ENCODE measurements at regions not wholly inside any gene's neighbourhood (a gene's known extent, or its start where the extent isn't known, plus 50 kb on each side); places are given as distances from the start of the nearest gene placed in this dataset.

DNA sequence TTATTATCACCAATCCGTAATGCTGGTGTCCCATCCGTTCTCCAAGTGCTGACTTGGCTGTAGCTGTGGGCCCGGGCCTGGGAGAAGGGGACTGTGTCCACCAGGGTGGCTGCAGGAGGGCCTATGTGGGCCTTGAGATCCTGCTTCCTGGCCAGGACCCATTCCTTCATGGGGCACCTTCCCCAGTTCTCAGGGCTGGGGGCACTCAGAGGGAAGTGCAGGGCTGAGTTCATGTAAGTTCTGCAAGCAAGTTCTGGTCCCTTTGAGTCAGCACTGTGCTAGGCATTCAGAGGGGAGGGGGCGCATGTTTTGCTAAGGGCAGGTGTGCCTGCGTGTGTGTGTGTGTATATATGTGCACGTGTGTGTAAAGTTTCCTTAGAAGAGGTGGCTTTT, 94.0 kb downstream of the GLI2 start:
- no peak for DNase-seq

DNA sequence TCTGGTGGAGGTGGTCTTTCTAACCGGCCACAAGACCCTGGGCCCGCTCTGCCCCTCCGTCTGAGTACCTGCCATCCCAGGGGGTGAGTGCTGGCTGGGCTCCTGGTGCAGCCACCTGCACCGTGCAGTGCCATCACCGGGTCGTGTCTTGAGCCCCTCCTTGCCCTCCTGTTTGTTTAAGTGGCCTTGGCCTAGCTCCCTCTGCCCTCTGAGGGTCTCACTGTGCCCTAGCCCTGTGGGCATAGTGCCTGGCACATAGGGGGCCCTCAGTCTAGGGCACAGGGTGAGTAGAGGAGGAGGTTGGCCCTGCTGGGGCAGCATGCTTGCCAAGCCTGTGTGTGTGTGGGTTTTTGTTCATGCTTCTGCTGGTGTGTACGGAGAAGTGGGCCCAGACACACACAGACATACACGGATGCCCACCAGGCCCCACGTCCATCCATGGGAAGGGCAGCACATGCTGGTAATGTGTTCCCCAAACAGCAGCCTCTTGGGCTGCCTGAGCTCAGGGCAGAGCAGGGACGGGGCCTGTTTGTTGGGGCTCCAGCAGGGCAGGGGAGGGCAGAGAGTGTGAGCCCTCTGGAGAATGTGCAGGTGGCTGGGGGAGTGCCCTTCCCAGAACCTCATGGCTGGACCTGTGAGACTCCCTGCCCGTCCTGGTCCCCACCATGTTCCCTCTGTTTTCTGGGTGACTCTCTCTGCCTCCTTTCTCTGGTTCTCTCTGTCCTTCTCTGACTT, 94.6 kb downstream of the GLI2 start:
- DNase-seq = no peak

DNA sequence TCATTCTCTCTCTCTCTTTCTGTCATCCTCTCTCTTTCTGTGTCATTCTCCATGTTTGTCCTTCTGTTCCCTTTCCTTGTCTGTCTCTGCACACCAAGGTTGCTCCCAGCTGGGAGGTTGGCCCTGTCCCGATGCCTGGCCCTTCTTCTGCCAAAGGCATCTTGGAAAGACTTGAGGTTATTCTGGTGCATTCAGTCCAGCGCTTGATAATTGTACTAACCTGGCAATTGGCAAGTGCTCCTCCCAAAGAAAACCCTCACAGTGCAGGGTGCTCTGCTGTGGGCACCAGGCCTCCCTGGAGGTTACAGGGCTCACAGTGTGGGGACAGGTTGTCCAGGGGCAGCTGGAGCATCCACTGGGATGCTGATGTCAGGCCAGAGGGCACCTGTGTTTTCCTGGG, 95.4 kb downstream of the GLI2 start:
- no peak for DNase-seq

DNA sequence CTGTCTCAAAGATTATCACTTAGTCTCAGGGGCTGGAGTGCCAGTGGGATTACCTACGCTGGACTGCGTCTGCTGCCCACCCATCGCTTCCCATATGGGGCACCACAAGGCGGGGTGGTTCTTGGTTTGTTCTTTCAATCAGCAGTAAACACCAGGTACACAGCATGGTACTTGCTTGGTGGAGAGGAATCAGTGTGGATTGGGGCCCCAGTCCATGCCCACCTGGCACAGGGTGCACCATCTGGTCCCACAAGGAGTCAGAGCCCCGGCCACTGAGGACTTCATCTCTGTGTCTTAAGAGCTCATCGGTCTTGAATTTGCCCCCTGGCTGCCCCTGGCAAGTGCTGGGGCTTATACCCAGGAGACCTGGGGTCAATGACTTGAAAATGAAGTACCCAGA, 96.2 kb downstream of the GLI2 start:
- no peak for DNase-seq

DNA sequence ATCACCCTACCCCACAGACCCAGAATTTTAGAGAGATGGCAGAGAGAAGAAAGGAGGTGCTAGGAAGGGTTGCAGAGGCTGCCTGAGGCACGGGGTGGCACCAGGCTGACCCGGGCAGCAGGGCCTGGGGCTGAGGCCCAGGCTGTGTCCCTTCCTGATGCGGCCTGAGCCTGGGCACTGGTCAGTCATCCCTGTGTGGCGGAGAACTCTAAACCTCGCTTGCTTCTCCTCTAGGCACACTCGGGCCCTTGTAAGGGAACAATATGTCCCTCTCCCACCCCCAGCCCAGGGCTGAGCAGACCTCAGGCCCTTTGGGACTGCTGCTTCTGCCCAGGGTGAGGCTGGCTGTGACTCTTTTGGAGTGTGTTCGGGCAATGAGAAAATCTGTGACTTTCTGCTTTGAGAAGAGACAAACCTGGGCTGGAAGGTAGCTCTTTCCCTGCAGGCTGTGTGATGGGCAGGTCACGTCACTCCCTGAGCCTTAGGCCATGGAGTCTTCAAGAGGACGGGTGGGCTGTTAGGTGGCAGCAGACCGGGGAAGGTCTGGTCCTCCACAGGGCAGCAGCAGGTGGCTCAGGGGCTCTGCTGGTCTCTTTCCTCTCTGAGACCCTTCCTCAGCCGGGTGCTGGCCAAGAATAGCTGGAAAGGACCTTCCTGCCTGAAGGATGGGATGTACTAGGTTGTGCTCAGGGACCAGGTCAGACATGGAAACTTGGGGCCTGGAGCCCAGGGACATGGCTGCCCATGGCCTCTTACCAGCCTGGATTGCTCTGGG, 96.8 kb downstream of the GLI2 start:
- no peak for DNase-seq

DNA sequence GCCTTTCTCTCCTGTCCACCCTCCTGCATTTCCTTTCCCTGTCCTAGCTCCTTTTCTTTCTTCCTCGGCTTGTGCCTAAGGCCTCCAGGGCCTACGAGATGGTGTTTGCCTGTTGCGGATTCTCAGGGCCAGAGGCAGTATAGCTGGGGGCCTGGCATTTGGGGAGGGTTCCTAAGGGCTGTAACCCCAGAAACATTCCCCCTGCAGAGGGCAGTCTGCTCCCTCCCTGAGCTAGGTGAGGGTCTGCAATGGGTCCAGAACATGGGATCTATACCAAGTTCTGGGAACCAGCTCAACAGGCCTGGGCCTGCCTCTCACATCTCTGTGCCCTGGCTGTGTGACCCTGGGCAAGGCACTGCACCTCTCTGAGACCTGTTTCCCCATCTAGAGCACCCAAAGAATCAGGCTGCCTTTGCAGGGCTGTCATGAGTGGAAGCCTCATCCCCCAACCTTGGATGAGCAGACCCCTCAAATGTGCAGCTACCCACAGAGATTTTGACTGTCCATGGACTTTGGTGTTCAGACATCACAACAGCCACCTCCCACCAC, 97.5 kb downstream of the GLI2 start:
- no peak for DNase-seq

- no peak for DNase-seq
Observed at GRCh38 chr2:120834206-120834605, 98.5 kb downstream of the GLI2 start.

- DNase-seq = no peak
Observed at GRCh38 chr2:120836281-120836680, 100.6 kb downstream of the GLI2 start.

GRCh38 chr2:120840795-120841487, 105.3 kb downstream of the GLI2 start:
- no peak for DNase-seq

DNA sequence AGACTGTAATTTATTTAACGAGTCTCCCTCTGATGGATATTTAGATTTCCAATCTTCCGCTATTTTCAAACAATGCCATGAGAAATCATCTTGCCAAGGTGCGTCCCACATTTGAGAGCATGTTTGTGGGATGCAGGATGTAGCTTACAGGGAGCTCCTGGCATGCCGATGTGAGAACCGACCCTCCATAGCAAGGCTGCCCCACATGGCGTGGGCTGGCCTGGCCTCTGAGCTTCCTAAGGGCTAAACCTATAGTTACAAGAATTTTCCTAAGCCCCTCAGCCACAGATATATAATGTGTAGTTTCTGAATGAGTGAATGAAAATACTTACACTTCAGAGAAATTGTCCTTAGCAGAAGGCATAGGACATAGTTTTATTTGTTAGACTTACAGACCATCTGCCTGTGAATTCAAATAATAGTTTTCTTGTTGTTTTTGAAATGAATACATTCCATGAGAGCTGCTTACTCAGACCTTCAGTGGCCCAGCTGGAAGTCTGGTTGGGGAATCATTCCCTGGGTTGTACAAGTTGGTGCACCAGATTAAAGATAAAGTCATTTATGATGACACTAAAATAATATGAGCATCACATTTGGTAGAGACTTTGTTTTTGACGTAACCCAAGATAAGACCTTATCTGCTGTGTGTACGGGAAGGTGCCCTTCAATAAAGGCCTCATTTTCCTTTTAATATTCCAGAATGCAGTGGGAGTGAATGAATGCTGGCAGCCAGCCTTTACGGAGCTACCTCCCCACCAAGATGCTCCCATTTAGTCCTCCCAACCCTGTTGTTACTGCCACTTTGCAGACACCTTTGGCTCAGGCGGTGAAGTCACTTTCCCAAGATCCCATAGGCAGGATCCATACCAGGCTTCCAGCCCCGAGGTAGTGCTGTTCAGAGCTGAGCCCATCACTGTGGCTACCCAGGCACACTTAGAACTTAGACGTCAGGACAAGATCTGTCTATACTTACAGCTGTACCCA, 107.1 kb downstream of the GLI2 start:
- no peak for DNase-seq

DNA sequence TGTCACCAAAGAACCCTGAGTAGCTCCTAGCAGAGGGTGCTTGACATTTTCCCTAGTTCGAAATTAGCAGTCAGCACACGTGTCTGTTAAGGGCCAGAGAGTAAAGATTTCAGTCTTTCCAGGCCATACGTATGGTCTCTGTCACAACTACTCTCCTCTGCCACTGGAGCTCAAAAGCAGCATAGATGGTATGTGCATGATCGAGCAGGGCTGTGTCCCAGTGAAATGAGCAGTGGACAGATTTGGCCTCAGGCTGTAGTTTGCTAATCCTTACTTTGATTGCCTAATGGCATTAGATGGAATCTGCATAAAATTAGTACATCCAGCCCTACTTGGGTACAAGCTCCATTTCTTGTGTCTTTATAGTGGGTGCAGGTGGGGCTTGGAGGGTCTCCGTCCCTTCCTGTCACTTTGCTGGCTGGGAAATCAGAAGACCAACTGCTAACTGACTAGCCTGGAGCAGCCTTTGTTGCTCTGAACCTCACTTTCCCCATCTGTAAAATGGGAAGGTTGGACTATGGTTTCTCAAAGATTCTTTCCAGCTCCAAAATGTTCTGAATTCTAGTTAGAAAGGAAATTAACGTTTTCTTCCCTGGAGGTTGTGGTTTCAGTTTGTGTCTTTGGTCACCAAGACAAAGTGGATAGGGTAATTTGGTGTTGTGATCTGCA, 108.5 kb downstream of the GLI2 start:
- no peak for DNase-seq

DNA sequence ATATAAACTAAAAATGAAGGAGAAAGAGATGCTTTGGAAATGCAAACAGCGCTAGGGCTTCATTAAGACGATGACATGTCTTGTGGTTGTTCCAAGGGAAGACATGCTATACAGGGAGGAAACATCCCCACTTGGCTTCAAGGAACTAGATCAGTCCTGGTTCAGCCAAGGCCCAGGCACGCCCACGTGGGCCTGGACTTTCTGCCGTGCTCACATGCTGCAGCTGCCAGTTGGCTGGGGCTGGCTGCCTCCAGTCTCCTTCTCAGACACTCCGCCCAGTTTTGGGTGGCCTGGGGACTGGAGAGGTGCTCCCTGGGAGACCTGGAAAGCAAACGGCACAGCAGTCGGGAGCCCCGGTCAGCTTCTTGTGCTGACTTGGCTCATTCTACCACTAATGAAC, 109.6 kb downstream of the GLI2 start:
- no peak for DNase-seq

- no peak for DNase-seq
Observed at GRCh38 chr2:120846406-120847095, 110.9 kb downstream of the GLI2 start.

DNA sequence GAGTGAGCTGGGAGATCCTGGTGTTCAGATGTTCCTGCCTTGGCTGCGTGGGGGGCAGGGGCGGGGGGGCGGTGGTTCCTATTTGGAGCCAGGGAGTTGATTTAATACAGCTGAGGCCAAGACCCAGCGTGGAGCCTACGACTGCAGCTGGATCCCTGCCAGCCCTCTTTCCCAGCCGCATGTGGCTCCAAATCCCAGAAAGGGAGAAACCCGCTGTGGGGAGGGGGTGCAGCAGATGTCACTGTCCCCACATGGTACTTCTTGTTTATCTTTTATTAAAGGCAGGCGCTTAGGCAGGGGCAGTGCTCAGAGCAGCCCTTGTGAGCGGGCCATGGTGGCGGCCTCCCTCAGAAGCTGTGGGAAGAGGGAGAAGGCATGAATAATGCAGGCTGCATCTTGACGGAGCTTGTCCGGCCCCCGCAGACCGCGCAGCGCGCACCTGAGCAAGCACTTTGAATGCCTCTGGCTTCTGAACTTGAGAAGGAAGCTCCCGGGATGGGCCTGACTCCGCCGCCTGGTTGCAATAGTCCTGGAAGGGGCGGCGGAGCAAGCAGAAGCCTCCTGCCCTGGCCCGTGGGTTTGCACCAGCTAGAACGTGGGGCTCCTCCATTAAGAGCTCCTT, 112.1 kb downstream of the GLI2 start:
- DNase-seq = no peak

- no peak for DNase-seq
Observed at GRCh38 chr2:120849278-120849677, 113.6 kb downstream of the GLI2 start.

DNA sequence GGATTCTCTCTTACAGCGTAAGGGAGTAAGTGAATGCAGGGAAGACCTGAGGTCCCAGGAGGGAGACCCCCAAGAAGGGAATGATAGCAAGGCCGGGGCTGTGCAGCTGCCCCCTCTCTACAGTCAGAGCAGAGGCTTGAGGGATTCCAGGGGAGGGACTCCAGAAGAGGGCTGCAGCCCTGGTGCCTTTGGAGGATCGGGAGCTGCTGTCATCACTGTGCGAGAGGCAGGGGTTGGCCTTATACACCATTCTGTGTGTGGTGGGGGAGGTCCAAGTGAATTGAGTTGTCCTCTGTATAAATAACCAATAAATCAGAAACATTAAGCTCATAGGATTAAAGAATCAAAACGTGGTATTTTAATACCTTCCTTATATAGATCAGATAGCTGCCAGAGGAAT, 114.9 kb downstream of the GLI2 start:
- DNase-seq = no peak

- no peak for DNase-seq
Observed at GRCh38 chr2:120851116-120851773, 115.6 kb downstream of the GLI2 start.

DNA sequence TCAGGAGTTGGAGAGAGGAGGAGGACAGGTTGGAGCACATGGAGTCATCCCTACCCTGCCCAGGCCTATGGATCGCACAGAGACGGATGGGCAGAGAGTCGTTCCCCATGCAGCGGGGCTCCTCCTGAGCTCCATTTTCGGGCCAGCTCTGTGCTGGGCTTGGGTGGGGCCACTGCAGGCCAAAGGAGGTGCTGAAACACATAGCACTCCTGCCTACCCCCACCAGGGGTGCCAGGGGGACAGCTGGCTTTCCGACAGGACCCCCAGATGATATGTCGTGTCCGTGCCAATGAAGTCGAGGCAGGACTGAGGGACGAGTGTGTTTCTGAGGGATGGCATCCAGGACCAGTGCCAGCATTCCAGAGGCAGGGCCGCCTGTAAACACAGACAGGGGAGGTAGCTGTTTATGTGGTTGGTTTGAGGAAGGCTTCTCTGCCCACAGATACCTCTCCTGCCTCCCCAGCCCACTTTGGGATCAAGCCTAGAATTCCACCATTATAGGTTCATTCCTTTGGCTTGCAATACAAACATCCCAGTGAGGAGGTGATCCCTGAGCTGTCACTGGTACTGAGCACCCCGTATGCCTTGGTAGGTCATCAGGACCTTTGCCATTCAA, 116.6 kb downstream of the GLI2 start:
- no peak for DNase-seq

GRCh38 chr2:120853306-120854013, 117.8 kb downstream of the GLI2 start:
- DNase-seq = no peak

Measured in T-helper 2 cell (primary cell).